ENCODE measurements at regions not wholly inside any gene's neighbourhood (a gene's known extent, or its start where the extent isn't known, plus 50 kb on each side); places are given as distances from the start of the nearest gene placed in this dataset.

- TF ChIP-seq CEBPB (IDR thresholded peaks at IDR 0.05; ENCODE audit: low read depth) = no peak
- TF ChIP-seq POLR2A (IDR thresholded peaks at IDR 0.05; ENCODE audit: borderline replicate concordance, extremely low read depth, insufficient read depth, insufficient read length) = no peak
- TF ChIP-seq, protein P1, sequence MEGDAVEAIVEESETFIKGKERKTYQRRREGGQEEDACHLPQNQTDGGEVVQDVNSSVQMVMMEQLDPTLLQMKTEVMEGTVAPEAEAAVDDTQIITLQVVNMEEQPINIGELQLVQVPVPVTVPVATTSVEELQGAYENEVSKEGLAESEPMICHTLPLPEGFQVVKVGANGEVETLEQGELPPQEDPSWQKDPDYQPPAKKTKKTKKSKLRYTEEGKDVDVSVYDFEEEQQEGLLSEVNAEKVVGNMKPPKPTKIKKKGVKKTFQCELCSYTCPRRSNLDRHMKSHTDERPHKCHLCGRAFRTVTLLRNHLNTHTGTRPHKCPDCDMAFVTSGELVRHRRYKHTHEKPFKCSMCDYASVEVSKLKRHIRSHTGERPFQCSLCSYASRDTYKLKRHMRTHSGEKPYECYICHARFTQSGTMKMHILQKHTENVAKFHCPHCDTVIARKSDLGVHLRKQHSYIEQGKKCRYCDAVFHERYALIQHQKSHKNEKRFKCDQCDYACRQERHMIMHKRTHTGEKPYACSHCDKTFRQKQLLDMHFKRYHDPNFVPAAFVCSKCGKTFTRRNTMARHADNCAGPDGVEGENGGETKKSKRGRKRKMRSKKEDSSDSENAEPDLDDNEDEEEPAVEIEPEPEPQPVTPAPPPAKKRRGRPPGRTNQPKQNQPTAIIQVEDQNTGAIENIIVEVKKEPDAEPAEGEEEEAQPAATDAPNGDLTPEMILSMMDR (IDR thresholded peaks at IDR 0.05 in 2 of 3, conservative IDR thresholded peaks at IDR 0.05 in 1 of 3; ENCODE audit: borderline replicate concordance in 1 of 3, insufficient read depth in 1 of 3, low read depth in 2 of 3, low read length in 2 of 3) = no peak
- TF ChIP-seq, protein P2, sequence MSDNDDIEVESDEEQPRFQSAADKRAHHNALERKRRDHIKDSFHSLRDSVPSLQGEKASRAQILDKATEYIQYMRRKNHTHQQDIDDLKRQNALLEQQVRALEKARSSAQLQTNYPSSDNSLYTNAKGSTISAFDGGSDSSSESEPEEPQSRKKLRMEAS (IDR thresholded peaks at IDR 0.05) = no peak
- no peak for TF ChIP-seq POLR2AphosphoS5 (IDR thresholded peaks at IDR 0.05; ENCODE audit: low read depth, low read length)
- TF ChIP-seq EGR1 (IDR thresholded peaks at IDR 0.05; ENCODE audit: low read depth) = no peak
- TF ChIP-seq EZH2 (IDR thresholded peaks at IDR 0.05) = no peak
- no peak for TF ChIP-seq YY1 (IDR thresholded peaks at IDR 0.05; ENCODE audit: extremely low read depth, insufficient replicate concordance, low read depth, low read length)
- TF ChIP-seq, protein P3, sequence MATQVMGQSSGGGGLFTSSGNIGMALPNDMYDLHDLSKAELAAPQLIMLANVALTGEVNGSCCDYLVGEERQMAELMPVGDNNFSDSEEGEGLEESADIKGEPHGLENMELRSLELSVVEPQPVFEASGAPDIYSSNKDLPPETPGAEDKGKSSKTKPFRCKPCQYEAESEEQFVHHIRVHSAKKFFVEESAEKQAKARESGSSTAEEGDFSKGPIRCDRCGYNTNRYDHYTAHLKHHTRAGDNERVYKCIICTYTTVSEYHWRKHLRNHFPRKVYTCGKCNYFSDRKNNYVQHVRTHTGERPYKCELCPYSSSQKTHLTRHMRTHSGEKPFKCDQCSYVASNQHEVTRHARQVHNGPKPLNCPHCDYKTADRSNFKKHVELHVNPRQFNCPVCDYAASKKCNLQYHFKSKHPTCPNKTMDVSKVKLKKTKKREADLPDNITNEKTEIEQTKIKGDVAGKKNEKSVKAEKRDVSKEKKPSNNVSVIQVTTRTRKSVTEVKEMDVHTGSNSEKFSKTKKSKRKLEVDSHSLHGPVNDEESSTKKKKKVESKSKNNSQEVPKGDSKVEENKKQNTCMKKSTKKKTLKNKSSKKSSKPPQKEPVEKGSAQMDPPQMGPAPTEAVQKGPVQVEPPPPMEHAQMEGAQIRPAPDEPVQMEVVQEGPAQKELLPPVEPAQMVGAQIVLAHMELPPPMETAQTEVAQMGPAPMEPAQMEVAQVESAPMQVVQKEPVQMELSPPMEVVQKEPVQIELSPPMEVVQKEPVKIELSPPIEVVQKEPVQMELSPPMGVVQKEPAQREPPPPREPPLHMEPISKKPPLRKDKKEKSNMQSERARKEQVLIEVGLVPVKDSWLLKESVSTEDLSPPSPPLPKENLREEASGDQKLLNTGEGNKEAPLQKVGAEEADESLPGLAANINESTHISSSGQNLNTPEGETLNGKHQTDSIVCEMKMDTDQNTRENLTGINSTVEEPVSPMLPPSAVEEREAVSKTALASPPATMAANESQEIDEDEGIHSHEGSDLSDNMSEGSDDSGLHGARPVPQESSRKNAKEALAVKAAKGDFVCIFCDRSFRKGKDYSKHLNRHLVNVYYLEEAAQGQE (IDR thresholded peaks at IDR 0.05; ENCODE audit: low read depth) = no peak
- TF ChIP-seq ZNF274 (IDR thresholded peaks at IDR 0.05; ENCODE audit: low read depth, low read length) = no peak
- TF ChIP-seq FOSL1 (IDR thresholded peaks at IDR 0.05; ENCODE audit: low read depth) = no peak
- TF ChIP-seq ELF1 (IDR thresholded peaks at IDR 0.05; ENCODE audit: borderline replicate concordance, low read depth) = no peak
Measured at GRCh38 chr3:152037297-152037696, 163.9 kb downstream of the SUCNR1 start.

Measured in HCT116 (cell line).